Lung microvascular endothelial cell (primary cell): ENCODE measurements at regions not wholly inside any gene's neighbourhood (a gene's known extent, or its start where the extent isn't known, plus 50 kb on each side); places are given as distances from the start of the nearest gene placed in this dataset.

Source experiments
- DNase-seq, 2 donors: peaks; one replicate each; pipeline versions ENCODE4 v3.0.0 to v3.0.0-alpha.2; 2010; ENCODE audit warnings: low read depth in 2 of 2

- DNase-seq, result no peak
These were observed 168.7 kb upstream of the ITGB1 start for GRCh38 chr10:33126742-33127141.

GRCh38 chr10:33125522-33126517, 167.8 kb upstream of the ITGB1 start:
- DNase-seq, result peak in 1 of 2 donors; percentile 61

GRCh38 chr10:33125111-33125510, 167.1 kb upstream of the ITGB1 start:
- no peak for DNase-seq

- peak in 1 of 2 donors; percentile 39 for DNase-seq
These were observed 165.7 kb upstream of the ITGB1 start for GRCh38 chr10:33123680-33124079.

- DNase-seq, result no peak
These were observed 164.2 kb upstream of the ITGB1 start for GRCh38 chr10:33122014-33122809.

GRCh38 chr10:33120700-33121099, 162.7 kb upstream of the ITGB1 start:
- no peak for DNase-seq

GRCh38 chr10:33120275-33120674, 162.2 kb upstream of the ITGB1 start:
- DNase-seq, result no peak

GRCh38 chr10:33117816-33118215, 159.8 kb upstream of the ITGB1 start:
- DNase-seq, result no peak

GRCh38 chr10:33117230-33117629, 159.2 kb upstream of the ITGB1 start:
- no peak for DNase-seq

- peak; percentile 67 to 74 for DNase-seq
These were observed 158.0 kb upstream of the ITGB1 start for GRCh38 chr10:33115738-33116719.

- no peak for DNase-seq
These were observed 156.5 kb upstream of the ITGB1 start for GRCh38 chr10:33114451-33114952.

- no peak for DNase-seq
These were observed 155.4 kb upstream of the ITGB1 start for GRCh38 chr10:33113466-33113865.

GRCh38 chr10:33112831-33113455, 154.9 kb upstream of the ITGB1 start:
- no peak for DNase-seq

GRCh38 chr10:33111488-33112051, 153.5 kb upstream of the ITGB1 start:
- DNase-seq, result no peak

GRCh38 chr10:33109788-33110469, 151.9 kb upstream of the ITGB1 start:
- DNase-seq, result no peak

GRCh38 chr10:33109384-33109783, 151.4 kb upstream of the ITGB1 start:
- DNase-seq, result no peak

GRCh38 chr10:33107953-33108352, 149.9 kb upstream of the ITGB1 start:
- no peak for DNase-seq

- no peak for DNase-seq
These were observed 148.7 kb upstream of the ITGB1 start for GRCh38 chr10:33106767-33107166.

- no peak for DNase-seq
These were observed 145.9 kb upstream of the ITGB1 start for GRCh38 chr10:33103863-33104379.
